NCI-H1105 (cell line): ENCODE measurements at regions not wholly inside any gene's neighbourhood (a gene's known extent, or its start where the extent isn't known, plus 50 kb on each side); places are given as distances from the start of the nearest gene placed in this dataset.

Source experiments
- DNase-seq: peaks from one replicate; lab custom pipeline; 2025; lab: John Stamatoyannopoulos, UW

DNA sequence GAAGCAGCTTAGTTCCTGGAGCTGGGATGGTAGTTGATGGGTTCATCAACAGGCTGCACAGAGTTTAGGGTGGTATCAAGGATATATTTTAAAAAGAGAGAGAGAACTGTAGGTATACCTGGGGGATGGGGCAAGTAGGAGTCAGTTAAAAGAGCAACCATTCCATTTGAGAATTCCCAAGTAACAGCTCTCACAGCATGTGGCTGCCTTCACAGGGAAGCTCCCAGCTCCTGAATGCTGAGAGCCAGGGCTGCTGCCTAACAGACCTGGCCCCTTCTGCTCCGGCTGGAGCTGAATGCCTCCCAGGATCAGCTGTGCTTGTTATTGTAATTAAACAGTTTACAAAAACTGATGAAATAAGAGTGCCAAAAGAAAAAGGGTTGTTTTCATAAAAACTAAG is 58.8 kb upstream of the GPR26 start:
- DNase-seq = no peak

GRCh38 chr10:123608047-123608446 is 58.1 kb upstream of the GPR26 start:
- DNase-seq = no peak

- no peak for DNase-seq
These were observed 54.9 kb upstream of the GPR26 start for GRCh38 chr10:123611243-123611642.

- DNase-seq = no peak
These were observed 54.3 kb upstream of the GPR26 start for GRCh38 chr10:123611876-123612275.

DNA sequence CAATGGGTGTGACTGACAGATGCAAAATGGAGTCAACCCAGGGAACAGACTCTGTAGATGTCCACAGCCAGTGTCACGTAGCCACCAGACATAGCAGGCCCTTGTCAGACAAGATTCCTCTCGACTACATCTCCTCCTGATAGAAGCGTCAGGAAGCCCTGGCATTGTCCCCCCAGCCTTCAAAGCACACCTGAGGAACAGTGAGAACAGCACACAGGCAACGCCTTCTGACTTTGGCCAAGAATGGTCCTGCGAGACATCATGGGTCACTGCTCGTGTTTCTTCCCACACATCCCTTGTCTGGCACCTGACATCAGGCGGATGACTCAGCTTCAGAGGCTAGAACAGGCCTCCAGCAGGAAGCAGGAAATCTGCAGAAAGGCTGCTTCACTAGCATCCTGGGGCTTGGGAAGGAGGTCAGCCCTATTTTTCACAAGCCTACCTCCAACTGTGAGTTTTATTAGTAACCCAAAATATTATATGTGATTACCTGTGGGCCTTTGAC is 52.8 kb upstream of the GPR26 start:
- no peak for DNase-seq

- DNase-seq = no peak
These were observed 51.3 kb upstream of the GPR26 start for GRCh38 chr10:123614888-123615287.
